A549 (cell line): ENCODE measurements at regions not wholly inside any gene's neighbourhood (a gene's known extent, or its start where the extent isn't known, plus 50 kb on each side); places are given as distances from the start of the nearest gene placed in this dataset.

ENCODE experiments used
- ATAC-seq, 2 experiments: fragments of 200-7000 bp in 1 of 2; fragments of >200 bp in 1 of 2; cut with Nextera tagmentation in 1 of 2; cut with Tn5 transposase in 1 of 2; 3 replicates each; pipeline versions ENCODE4 v1.8.0 to v1.9.1; 2018 to 2020; ENCODE audit warnings: mild to moderate bottlenecking in 1 of 2, moderate library complexity in 1 of 2
- CTCF ChIA-PET: fragments of 300-600 bp; sonication (Branson Sonifier 250); formaldehyde crosslinking; extraction: SDS; loops from one replicate; lab custom pipeline; 2021; ENCODE audit warnings: antibody characterized with exemption, inconsistent platforms; lab: Yijun Ruan, JAX
- POLR2A ChIA-PET: fragments of 350-600 bp; formaldehyde crosslinking; extraction: SDS; loops from one replicate; lab custom pipeline; 2021; ENCODE audit warnings: antibody characterized with exemption, inconsistent platforms; lab: Yijun Ruan, JAX
- DNase-seq, 2 experiments: peaks; one replicate each; pipeline versions ENCODE4 v3.0.0 to v3.0.0-alpha.2; 2011 to 2016; ENCODE audit warnings: low read depth in 1 of 2, low spot score in 1 of 2
- FAIRE-seq: peaks from 2 replicates; lab custom pipeline; 2011; peaks lifted over from hg19 to GRCh38; lab: Jason Lieb, UNC
- H3K27ac ChIP-seq, 2 experiments: fragments of >200 bp; sonication (Bioruptor Twin); formaldehyde crosslinking; 3 replicates each; pipeline ENCODE4 v1.5.1; 2016 to 2017
- H3K4me1 ChIP-seq: fragments of >200 bp; sonication (Bioruptor Twin); formaldehyde crosslinking; 3 replicates; pipeline ENCODE4 v1.6.1; 2016
- H3K4me2 ChIP-seq: fragments of >200 bp; sonication (Bioruptor Twin); formaldehyde crosslinking; 3 replicates; pipeline ENCODE4 v1.6.1; 2016
- H3K4me3 ChIP-seq: fragments of >200 bp; sonication (Bioruptor Twin); formaldehyde crosslinking; 3 replicates; pipeline ENCODE4 v1.5.1; 2016
- H3K9me3 ChIP-seq: fragments of >200 bp; sonication (Bioruptor Twin); formaldehyde crosslinking; 3 replicates; pipeline ENCODE4 v1.6.1; 2016
- BHLHE40 ChIP-seq: IDR thresholded peaks from 2 replicates; pipeline ENCODE4 v1.6.1; 2012; ENCODE audit warnings: low read depth, low read length, inconsistent platforms
- CHD2 ChIP-seq: fragments of 150-350 bp; IDR thresholded peaks from 2 replicates; pipeline ENCODE4 v1.6.1; 2014; ENCODE audit warnings: low read length; ENCODE audit not compliant: partially characterized antibody
- CTCF ChIP-seq: fragments of >200 bp; sonication (Bioruptor Twin); formaldehyde crosslinking; IDR thresholded peaks from 3 replicates; pipeline ENCODE4 v1.5.1; 2016
- ESRRA ChIP-seq: fragments of 150-350 bp; IDR thresholded peaks from 2 replicates; pipeline ENCODE4 v1.6.1; 2014; ENCODE audit warnings: mild to moderate bottlenecking, low read length, borderline replicate concordance
- FOSB ChIP-seq: fragments of 250-450 bp; sonication (Bioruptor Pico); IDR thresholded peaks from 2 replicates; pipeline ENCODE4 v1.5.0; 2020; ENCODE audit warnings: mild to moderate bottlenecking, moderate library complexity
- FOSL2 ChIP-seq, 2 experiments: fragments of 450-650 bp in 1 of 2; fragments of >200 bp in 1 of 2; sonication (Bioruptor Twin) in 1 of 2; formaldehyde crosslinking; IDR thresholded peaks; 2 replicates each; pipeline versions ENCODE4 v1.5.0 to v1.6.1; 2016 to 2020; ENCODE audit warnings: mild to moderate bottlenecking in 1 of 2, moderate library complexity in 1 of 2
- FOXS1 ChIP-seq: fragments of 250-450 bp; sonication (Bioruptor Pico); IDR thresholded peaks from 2 replicates; pipeline ENCODE4 v1.5.0; 2020; ENCODE audit warnings: mild to moderate bottlenecking, moderate library complexity
- HDAC2 ChIP-seq: fragments of 200-600 bp; sonication (generic); IDR thresholded peaks from 2 replicates; pipeline ENCODE4 v1.6.1; 2016
- HOXA7 ChIP-seq: fragments of 250-450 bp; sonication (Bioruptor Pico); IDR thresholded peaks from 2 replicates; pipeline ENCODE4 v1.5.0; 2020; ENCODE audit warnings: mild to moderate bottlenecking, moderate library complexity
- HOXB13 ChIP-seq: fragments of 250-450 bp; sonication (Bioruptor Pico); IDR thresholded peaks from 2 replicates; pipeline ENCODE4 v1.5.0; 2020; ENCODE audit warnings: low read depth, mild to moderate bottlenecking, moderate library complexity
- HOXB5 ChIP-seq: fragments of 250-450 bp; sonication (Bioruptor Pico); IDR thresholded peaks from 2 replicates; pipeline ENCODE4 v1.5.0; 2020; ENCODE audit warnings: mild to moderate bottlenecking, moderate library complexity
- MAFK ChIP-seq: fragments of 450-650 bp; IDR thresholded peaks from 2 replicates; pipeline ENCODE4 v1.6.1; 2014; ENCODE audit not compliant: partially characterized antibody
- MAZ ChIP-seq: fragments of 150-350 bp; IDR thresholded peaks from 2 replicates; pipeline ENCODE4 v1.6.1; 2014; ENCODE audit warnings: antibody characterized with exemption, low read depth, low read length, borderline replicate concordance
- MYC ChIP-seq: IDR thresholded peaks from 2 replicates; pipeline ENCODE4 v1.6.1; 2012; ENCODE audit warnings: mild to moderate bottlenecking, inconsistent platforms, low read length, improper control_type of control experiment, borderline replicate concordance
- NPAS2 ChIP-seq: fragments of 250-450 bp; sonication (Bioruptor Pico); IDR thresholded peaks from 2 replicates; pipeline ENCODE4 v1.8.0; 2022; ENCODE audit warnings: mild to moderate bottlenecking, moderate library complexity, borderline replicate concordance
- NR3C1 ChIP-seq: fragments of >200 bp; sonication (Bioruptor Twin); formaldehyde crosslinking; IDR thresholded peaks from 3 replicates; pipeline ENCODE4 v1.6.1; 2017
- PHF8 ChIP-seq: fragments of 200-600 bp; sonication (generic); IDR thresholded peaks from 2 replicates; pipeline ENCODE4 v1.6.1; 2016; ENCODE audit warnings: low read depth, mild to moderate bottlenecking, antibody characterized with exemption, moderate library complexity, borderline replicate concordance
- POLR2A ChIP-seq: IDR thresholded peaks from 2 replicates; pipeline ENCODE4 v1.6.1; 2012; ENCODE audit warnings: mild to moderate bottlenecking, low read length
- RCOR1 ChIP-seq: fragments of 150-350 bp; IDR thresholded peaks from 2 replicates; pipeline ENCODE4 v1.6.1; 2014; ENCODE audit warnings: antibody characterized with exemption, low read length, low read depth
- RNF2 ChIP-seq: fragments of 200-600 bp; sonication (generic); IDR thresholded peaks from 2 replicates; pipeline ENCODE4 v1.6.1; 2016; ENCODE audit warnings: low read depth, mild to moderate bottlenecking, antibody characterized with exemption, moderate library complexity, borderline replicate concordance
- SREBF2 ChIP-seq: fragments of 450-650 bp; IDR thresholded peaks from 2 replicates; pipeline ENCODE4 v1.6.1; 2014; ENCODE audit warnings: mild to moderate bottlenecking, moderate library complexity
- TFCP2L1 ChIP-seq: fragments of 250-450 bp; sonication (Bioruptor Pico); IDR thresholded peaks from 2 replicates; pipeline ENCODE4 v1.5.0; 2021; ENCODE audit warnings: mild to moderate bottlenecking
- USF2 ChIP-seq: fragments of 450-650 bp; IDR thresholded peaks from 2 replicates; pipeline ENCODE4 v1.6.1; 2014; ENCODE audit warnings: antibody characterized with exemption
- ZC3H11A ChIP-seq: fragments of 450-650 bp; IDR thresholded peaks from 2 replicates; pipeline ENCODE4 v1.6.1; 2014; ENCODE audit warnings: antibody characterized with exemption, mild to moderate bottlenecking
- ZFP36 ChIP-seq: fragments of 450-650 bp; IDR thresholded peaks from 2 replicates; pipeline ENCODE4 v1.6.1; 2014; ENCODE audit warnings: borderline replicate concordance; ENCODE audit not compliant: partially characterized antibody
- ZNF302 ChIP-seq: fragments of 250-450 bp; sonication (Bioruptor Pico); IDR thresholded peaks from 2 replicates; pipeline ENCODE4 v1.9.0; 2021; ENCODE audit warnings: inconsistent platforms, mild to moderate bottlenecking, moderate library complexity
- ZSCAN20 ChIP-seq: fragments of 250-450 bp; sonication (Bioruptor Pico); IDR thresholded peaks from 2 replicates; pipeline ENCODE4 v1.8.0; 2022; ENCODE audit warnings: mild to moderate bottlenecking, moderate library complexity
- WGBS: methylation state at CpG from one replicate; pipeline ENCODE4 v1.1.6; 2017; ENCODE audit errors: missing lambda C conversion rate; 5-methylcytosine and 5-hydroxymethylcytosine counted together
- TF ChIP-seq, protein P1 (sequence below): fragments of 250-450 bp; sonication (Bioruptor Pico); IDR thresholded peaks from 2 replicates; pipeline ENCODE4 v1.5.0; 2020; ENCODE audit warnings: low read depth, mild to moderate bottlenecking, moderate library complexity

DNA sequence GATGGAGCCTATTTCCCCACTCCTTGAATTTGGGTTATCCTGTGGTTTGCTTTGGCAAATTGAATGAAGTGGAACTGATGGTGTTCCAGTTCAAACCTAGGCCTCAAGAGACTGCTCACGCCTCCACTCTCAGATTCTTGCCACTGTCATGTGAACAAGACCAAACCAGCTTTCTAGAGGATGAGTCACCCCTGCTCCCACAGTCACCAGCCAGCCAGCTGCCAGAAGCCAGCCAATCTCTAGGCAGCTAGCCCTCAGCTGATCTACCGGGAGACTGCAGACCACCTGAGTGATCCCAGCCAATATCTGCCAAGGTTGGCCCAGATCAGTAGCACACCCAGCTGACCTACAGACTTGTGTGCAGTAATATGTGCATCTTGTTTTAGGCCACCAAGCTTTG, 300.6 kb downstream of the TMEM38B start:
- CTCF ChIA-PET, result no interaction called here
- POLR2A ChIA-PET, result no interaction called here
- no peak for FAIRE-seq

GRCh38 chr9:106017198-106017740, 322.9 kb downstream of the TMEM38B start:
- no peaks in the 10 kb centered on the region for H3K4me1 ChIP-seq
- H3K9me3 ChIP-seq, result no peaks in the 10 kb centered on the region
- H3K4me2 ChIP-seq, result no peak overlapping the region
- no peak overlapping the region for H3K27ac ChIP-seq
- no peak for DNase-seq
- FAIRE-seq, result no peak
- ATAC-seq, result no peak
- WGBS, result 11% methylated on average over 4 of the region's 4 CpGs
- H3K4me3 ChIP-seq, result no peak overlapping the region
- ChIA-PET POLR2A (no interaction called here), CTCF (no interaction called here)
- TF ChIP-seq FOXS1 (CRISPR knock-in tag), result no peak
- TF ChIP-seq FOSB, result no peak
- TF ChIP-seq HOXB5 (CRISPR knock-in tag), result no peak
- no peak for TF ChIP-seq ZC3H11A
- no peak for TF ChIP-seq NR3C1
- no peak for TF ChIP-seq TFCP2L1 (CRISPR knock-in tag)
- TF ChIP-seq RCOR1, result no peak
- no peak for TF ChIP-seq HOXA7
- TF ChIP-seq RNF2, result no peak
- TF ChIP-seq HDAC2, result no peak
- TF ChIP-seq ZFP36, result no peak
- no peak for TF ChIP-seq ESRRA
- TF ChIP-seq POLR2A, result no peak
- TF ChIP-seq, protein P1, sequence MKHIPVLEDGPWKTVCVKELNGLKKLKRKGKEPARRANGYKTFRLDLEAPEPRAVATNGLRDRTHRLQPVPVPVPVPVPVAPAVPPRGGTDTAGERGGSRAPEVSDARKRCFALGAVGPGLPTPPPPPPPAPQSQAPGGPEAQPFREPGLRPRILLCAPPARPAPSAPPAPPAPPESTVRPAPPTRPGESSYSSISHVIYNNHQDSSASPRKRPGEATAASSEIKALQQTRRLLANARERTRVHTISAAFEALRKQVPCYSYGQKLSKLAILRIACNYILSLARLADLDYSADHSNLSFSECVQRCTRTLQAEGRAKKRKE (CRISPR knock-in tag), result no peak
- TF ChIP-seq CTCF, result no peak

More for the DNA sequence above, 300.6 kb downstream of the TMEM38B start:
- Histone ChIP-seq H3K9me3 (no peaks in the 10 kb centered on the region), H3K4me3 (no peak overlapping the region), H3K4me1 (no peaks in the 10 kb centered on the region), H3K4me2 (no peak overlapping the region), H3K27ac (no peak overlapping the region)
- no peak for TF ChIP-seq RNF2
- no peak for TF ChIP-seq ZNF302 (CRISPR knock-in tag)
- no peak for TF ChIP-seq FOSL2 (IDR thresholded peaks at IDR 0.05)
- peak; percentile 49; the same call in 1 of the 2 replicates for TF ChIP-seq FOSL2 (CRISPR knock-in tag; IDR thresholded peaks at IDR 0.05)
- peak in 1 of 2 experiments; percentile 11 for DNase-seq
- no peak for ATAC-seq
- 9% methylated on average over 1 of the region's 2 CpGs for WGBS

DNA sequence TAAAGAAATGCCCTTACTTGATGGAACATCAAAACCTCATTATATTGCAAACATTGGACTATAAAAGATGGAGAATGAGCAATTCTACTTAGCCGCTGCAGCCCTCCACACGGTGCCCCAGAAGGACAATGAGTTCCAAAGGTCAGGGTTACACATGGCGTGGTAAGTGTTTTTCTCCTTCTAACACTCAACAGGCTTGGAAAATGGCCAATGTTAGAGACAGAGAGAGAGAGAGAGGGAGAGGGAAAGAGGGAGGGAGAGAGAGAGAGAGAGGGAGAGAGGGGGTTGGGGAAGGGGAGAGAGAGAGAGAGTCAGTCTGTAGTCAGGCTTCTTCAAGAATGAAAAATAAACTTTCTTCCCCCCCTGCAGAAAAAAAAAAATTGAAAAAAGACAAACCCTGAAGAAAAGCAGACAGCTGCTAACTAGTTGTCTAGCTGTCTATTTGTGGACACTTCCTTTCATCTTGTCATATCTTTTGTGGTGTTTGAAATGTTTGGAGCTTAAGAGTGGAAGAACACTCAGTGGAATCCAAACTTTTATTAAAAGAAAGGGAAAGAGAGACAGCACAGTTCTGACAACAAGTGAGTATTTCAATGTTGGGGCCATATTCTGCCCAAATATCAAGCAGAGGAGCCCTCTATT, 324.8 kb downstream of the TMEM38B start:
- POLR2A ChIA-PET, result no interaction called here
- CTCF ChIA-PET, result no interaction called here
- FAIRE-seq, result no peak
- TF ChIP-seq CHD2 (no peak), FOSB (no peak), MAFK (no peak)
- Histone ChIP-seq H3K4me3 (no peak overlapping the region), H3K4me1 (no peaks in the 10 kb centered on the region), H3K27ac (no peak overlapping the region), H3K9me3 (no peaks in the 10 kb centered on the region), H3K4me2 (no peak overlapping the region)
- no peak for DNase-seq
- ATAC-seq, result no peak
- 2% methylated on average over 3 of the region's 3 CpGs for WGBS

DNA sequence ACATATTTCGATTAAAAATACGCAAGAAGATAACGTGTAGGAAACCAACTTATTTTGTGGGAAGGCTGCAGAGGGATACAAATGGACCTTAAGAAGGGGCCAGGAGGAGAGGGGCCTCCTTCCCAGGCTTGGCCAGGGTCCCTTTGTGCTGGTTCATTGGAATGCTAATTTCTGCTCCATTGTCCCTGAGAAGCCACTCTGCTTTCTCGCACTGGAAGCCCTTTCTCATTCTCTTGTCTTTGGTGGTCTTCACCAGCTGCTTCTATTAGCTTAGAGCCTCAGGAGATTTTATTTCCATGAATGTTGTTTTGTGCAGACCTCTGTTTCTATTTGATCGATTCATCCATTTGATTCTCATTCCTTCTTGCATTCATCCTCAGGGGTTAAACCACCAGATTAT, 325.4 kb downstream of the TMEM38B start:
- FAIRE-seq (no peak), DNase-seq (no peak), ATAC-seq (no peak)
- Histone ChIP-seq H3K9me3 (no peaks in the 10 kb centered on the region), H3K4me3 (no peak overlapping the region), H3K4me1 (no peaks in the 10 kb centered on the region), H3K4me2 (no peak overlapping the region), H3K27ac (no peak overlapping the region)
- WGBS, result 13% methylated on average over 5 of the region's 5 CpGs
- ChIA-PET POLR2A (no interaction called here), CTCF (no interaction called here)
- TF ChIP-seq MAZ (no peak), HOXB5 (CRISPR knock-in tag) (no peak), NPAS2 (CRISPR knock-in tag) (no peak), HOXB13 (CRISPR knock-in tag) (no peak), SREBF2 (no peak), PHF8 (no peak), ZC3H11A (no peak), BHLHE40 (no peak), MAFK (no peak), ZSCAN20 (no peak), MYC (no peak), USF2 (no peak)
- TF ChIP-seq, protein P1 (CRISPR knock-in tag), result no peak
